ENCODE measurements at regions not wholly inside any gene's neighbourhood (a gene's known extent, or its start where the extent isn't known, plus 50 kb on each side); places are given as distances from the start of the nearest gene placed in this dataset.

- no peak for DNase-seq
Measured at GRCh38 chrX:97787311-97787710, 903.6 kb downstream of the RPA4 start.

DNA sequence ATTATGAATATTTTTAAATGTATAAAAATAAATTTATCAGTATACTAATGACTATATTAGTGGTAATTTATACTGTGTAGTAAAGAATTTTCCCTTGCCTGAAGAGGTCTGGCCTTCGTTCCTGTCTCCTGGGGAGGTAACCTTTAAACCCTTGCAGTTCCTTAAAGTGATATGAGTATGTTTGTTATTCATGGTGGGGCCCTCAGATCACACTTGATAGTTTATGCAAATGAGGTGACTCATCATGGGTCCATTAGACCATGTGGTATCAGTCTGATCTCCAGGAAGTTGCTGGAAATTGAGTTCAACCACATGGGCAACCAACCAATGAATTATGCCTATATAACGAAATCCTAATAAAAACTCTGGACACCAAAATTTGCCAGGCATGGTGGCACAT lies 904.1 kb downstream of the RPA4 start:
- no peak for DNase-seq

DNA sequence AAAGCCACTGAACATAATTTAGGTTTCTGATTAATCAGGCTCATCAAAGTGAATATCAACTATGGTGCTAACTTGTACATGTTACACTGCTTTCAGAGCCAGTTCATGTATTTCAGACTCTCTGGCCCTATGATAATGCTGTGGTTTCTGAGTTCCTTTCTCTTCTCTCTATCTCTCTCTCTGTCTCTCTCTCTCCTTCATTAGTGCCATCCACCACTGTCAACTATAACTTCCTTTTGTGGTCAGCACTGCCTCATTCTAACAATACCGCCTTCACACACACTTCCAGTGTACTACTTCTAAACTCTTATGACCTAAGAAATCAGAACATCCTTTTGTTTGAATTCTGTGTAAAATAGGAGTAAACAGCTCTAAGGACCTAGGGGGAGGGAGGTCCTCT lies 907.1 kb downstream of the RPA4 start:
- DNase-seq: no peak

DNA sequence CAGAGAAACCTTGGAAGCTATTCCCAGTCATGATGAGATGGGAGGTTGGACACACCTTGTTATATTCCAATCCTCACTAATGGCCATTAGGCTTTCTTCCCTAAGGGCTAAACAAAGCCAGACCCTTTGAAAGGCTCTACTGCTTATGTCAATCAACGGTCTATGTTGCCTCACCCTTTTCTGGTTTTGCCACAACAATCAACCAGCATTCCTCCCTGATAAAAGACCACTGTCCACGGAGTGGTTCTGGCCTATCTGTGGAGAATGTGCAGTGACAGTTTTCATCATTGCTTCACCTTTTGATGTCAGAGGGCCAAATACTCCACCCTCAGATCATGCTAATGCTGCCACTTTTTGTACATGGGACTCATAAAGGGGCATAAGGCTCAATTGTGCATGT lies 913.4 kb downstream of the RPA4 start:
- no peak for DNase-seq

- no peak for DNase-seq
Measured at GRCh38 chrX:97806238-97806637, 922.5 kb downstream of the RPA4 start.

DNA sequence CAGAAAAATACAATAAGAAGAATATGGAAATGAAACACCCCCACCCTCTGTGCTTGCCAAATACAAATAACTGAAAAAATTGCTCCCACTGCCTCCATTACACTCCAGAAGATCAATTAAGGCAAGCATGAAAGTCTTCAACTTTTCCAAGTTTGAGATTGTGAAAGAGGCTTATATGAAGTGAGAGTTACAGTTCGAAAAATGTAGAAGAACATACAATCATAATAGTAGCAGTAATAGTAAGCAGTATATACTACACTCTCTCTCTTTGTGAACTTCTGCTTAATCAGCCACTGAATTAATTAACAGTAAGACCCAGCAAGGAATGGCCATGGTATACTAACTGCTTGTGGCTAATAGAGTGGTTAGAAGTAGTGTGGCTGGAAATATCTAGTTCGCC lies 923.2 kb downstream of the RPA4 start:
- no peak for DNase-seq

- DNase-seq: no peak
Measured at GRCh38 chrX:97820170-97820569, 936.5 kb downstream of the RPA4 start.

DNA sequence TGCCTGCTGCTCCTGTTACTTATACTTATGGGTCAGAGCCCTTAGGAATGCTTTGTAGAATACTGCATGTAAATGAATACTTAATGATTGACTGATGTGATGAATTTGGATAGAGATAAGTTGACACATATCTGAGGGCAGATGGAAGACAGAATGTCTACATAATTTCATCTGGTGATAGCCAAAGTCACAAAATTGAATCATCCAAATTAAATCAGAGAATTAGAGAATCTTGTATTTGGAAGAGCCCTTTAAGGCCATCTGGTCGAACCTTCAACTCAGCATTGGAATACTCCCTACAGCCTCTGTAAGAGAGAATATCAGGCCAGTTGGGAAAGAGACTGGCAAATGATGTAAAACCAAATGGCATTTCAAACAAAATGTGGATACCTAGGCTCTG lies 944.8 kb downstream of the RPA4 start:
- no peak for DNase-seq

- no peak for DNase-seq
Measured at GRCh38 chrX:97835969-97836368, 952.3 kb downstream of the RPA4 start.

DNA sequence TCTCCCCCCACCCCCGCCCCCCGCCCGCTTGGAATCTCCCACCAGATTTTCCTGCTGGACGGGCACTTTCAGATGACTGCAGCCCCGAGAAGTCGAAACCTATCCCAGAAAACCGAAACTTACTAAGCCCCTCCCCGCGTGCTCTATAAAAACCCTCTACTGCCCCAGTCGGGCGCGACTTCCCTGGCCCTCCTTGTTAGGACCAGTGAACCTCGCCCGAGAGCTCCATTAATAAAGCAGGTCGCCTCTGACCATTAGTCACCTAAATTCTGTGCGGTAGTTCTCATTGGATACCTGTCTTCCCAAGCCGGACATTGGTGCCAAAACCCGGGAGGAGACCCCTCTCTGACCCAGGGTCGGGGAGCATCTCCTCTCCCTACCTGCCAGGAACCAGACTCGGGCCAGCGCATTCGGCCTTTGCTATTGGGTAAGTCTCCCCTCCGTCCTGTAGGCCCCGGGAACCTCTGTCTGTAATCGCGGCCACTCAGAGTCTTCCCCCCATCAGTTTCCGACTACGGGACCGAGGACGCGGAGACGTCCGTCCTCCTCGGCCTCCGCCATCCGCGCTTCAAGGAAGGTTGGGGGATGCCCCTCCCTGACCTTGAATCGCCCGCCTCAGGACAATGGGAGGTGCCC lies 958.0 kb downstream of the RPA4 start:
- DNase-seq: no peak

DNA sequence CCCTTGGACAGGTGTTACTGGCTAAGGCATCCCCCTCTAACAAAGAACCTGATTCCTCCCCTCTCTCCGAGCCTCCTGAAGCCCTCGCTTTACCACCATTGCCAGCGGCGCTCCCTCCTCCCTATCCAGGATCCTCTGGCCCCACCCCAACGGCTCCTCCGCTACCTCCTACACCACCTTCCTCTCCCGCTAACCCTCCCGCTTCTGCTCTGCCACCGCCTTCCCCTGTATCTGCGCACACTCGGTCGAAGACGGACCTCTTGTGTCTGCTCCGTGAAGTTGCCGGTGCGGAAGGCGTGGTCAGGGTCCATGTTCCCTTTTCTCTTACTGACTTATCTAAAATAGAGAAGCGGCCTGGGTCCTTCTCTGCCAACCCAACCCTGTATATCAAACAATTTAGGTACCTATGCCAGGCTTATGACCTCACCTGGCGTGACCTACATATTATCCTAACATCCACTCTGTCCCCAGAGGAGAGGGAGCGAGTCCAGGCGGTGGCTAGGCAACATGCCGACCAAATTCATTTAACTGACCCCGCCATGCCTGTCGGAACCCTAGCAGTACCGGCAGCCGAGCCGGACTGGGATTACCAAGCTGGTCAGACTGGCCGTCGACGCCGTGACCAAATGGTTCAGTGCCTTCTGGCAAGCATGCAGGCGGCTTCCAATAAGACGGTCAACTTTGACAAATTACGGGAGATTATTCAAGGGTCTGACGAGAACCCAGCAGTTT lies 958.9 kb downstream of the RPA4 start:
- DNase-seq: no peak

DNA sequence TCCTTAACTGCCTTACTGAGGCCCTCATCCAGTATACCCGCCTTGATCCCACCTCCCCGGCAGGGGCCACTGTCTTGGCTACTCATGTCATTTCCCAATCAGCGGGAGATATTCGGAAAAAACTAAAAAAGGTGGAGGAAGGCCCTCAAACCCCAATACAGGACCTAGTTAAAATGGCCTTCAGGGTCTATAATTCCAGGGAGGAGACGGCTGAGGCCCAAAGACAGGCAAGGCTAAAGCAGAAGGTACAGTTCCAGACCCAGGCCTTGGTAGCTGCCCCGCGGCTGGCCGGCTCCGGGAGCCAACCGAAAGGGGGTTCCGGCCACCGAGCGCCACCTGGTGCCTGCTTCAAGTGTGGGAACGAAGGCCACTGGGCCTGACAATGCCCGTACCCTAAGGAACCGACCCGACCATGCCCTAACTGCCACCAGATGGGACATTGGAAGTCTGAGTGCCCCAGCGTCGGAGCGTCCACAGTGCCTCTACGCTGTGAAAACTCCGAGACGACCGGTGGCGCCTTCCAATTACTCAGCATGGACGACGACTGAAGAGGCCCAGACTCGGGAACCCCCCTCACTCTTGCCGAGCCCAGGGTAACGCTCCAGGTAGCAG lies 959.6 kb downstream of the RPA4 start:
- no peak for DNase-seq

DNA sequence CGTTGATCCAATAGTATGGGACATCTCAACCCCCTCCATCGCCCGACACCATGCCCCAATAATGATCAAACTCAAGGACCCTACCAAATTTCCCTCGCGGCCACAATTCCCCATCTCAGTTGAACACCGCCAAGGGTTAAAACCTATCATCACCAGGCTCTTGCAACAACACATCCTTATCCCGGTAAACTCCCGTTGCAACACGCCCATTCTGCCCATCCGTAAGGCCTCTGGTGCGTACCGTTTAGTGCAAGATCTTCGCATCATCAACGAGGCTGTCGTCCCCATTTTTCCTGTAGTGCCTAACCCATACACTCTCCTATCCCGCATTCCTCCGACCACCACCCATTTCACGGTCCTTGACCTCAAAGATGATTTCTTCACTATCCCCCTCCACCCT lies 960.5 kb downstream of the RPA4 start:
- DNase-seq: no peak

DNA sequence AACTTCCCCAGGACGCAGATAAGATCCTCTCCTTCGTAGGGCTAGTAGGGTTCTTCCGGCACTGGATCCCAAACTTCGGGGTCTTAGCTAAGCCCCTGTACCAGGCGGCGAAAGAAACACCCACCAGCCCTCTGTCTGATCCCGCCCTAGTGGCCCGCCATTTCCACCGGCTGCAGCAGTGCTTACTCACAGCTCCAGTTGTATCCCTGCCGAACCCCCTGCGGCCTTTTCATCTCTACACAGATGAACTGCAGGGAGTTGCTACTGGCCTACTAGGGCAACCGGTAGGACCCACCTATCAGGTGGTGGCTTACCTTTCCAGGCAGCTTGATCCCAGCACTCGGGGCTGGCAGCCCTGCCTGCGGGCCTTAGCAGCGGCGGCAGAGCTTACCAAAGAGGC lies 961.2 kb downstream of the RPA4 start:
- no peak for DNase-seq

DNA sequence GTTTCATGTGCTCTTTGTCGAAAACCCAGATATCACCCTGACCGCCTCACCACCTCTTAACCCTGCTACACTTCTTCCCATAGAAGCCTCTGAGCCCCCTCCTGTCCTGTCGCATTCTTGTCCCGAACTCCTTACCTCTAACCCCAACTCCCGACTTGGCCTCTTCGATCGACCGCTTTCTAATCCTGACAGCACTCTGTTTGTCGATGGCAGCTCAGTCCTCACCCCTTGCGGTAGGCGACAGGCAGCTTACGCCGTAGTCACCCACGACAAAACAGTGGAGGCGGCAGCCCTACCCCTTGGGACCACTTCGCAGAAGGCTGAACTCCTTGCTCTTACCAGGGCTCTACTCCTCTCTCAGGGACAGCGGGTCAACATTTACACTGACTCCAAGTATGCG lies 961.7 kb downstream of the RPA4 start:
- no peak for DNase-seq

- DNase-seq: no peak
Measured at GRCh38 chrX:97846228-97846627, 962.5 kb downstream of the RPA4 start.

DNA sequence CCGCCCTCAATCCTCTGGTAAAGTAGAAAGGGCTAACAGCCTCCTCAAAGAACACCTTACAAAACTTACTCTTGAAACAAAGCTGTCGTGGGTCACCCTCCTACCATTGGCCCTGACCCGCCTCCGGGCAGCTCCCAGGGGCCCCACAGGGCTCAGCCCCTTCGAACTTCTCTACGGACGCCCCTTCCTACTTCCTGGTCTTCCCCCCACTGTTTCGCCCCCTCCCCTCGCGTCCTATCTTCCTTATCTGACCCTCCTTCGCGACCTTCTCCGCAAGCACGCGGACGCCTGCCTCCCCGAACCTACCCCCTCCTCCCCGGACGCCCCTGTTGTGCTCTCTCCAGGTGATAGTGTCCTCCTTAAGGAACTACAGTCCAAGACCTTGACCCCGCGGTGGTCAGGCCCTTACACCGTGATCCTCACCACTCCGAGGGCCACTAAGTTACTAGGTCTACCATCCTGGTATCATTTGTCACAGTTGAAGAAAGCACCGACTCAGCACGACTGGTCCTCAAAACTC lies 963.1 kb downstream of the RPA4 start:
- no peak for DNase-seq

DNA sequence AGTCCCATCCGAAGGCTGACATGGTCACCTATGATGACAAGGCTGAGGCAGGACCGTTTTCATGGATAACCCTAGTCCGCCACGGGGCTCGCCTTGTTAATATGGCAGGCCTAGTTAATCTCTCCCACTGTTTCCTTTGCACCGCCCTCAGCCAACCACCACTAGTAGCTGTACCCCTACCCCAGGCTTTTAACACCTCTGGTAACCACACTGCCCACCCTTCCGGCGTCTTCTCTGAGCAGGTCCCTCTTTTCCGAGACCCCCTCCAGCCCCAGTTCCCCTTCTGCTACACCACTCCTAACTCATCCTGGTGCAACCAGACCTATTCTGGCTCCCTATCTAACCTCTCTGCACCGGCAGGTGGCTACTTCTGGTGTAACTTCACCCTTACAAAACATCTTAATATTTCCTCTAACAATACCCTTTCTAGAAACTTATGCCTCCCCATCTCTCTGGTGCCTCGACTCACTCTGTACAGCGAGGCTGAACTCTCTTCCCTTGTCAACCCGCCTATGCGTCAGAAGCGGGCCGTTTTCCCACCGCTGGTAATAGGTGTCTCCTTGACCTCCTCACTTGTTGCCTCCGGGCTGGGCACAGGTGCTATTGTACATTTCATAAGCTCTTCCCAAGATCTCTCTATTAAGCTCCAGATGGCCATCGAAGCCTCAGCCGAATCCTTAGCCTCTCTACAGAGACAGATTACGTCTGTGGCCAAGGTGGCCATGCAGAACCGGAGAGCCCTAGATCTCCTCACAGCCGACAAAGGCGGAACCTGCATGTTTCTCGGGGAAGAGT lies 964.4 kb downstream of the RPA4 start:
- DNase-seq: no peak

DNA sequence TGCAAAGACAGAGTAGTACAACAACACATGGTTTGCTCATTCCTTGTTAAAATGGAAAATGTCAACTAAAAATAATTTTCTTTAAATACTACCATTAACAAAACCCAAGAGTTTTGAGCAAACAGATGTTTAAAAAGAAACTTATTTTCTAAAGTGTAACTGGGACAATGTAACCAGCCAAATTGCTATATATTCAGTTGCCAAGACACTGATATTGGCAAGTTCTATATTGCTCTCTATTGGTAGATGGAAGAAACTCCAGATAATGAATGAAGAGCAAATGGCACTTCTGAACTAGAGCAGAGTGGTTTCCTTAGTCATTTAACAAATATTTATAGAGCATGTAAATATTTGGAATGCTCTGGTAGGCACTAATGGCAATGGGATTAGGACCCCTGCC lies 966.2 kb downstream of the RPA4 start:
- DNase-seq: no peak

GRCh38 chrX:97850911-97851310 lies 967.2 kb downstream of the RPA4 start:
- no peak for DNase-seq

DNA sequence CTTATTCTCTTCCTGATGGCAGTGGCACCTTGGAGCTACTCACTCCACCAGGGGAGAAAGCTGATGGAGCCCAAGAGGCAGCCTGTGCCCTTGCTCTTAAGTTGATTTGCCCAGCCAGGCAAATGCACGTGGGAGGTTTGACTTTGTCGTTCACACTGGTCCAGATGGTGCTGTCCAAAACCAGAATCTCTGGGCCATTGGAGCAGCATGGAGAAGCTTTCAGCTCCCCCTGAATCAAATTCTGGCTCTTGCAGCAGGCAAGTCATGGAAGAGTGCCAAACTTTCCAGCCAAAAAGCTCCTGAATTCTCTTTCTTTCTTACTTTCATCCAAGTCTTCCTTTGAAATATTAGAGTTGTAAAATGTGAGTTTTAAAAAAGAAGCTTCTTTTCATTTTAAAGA lies 970.4 kb downstream of the RPA4 start:
- no peak for DNase-seq

GRCh38 chrX:97858592-97858991 lies 974.9 kb downstream of the RPA4 start:
- DNase-seq: no peak

GRCh38 chrX:97860226-97860625 lies 976.5 kb downstream of the RPA4 start:
- no peak for DNase-seq

DNA sequence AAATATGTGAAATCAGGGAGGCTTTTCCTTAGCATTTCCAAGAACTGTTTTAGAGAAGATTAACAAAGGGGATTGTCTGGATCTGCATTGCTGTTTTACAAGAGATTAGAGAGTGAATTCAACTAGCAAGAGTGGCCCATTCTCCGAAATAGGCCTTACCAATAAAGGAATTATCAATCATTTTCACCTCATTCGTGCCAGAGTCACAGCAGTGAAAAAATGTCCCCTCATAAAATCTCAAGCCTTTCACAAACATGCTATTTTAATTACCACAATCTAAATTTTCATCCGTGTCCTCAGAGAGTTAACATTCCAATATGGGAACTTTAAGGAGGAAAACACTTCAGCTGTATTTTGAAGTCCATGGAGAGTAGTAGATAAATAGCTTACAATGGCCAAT lies 979.6 kb downstream of the RPA4 start:
- no peak for DNase-seq
